Cerebellar cortex (tissue), 1 donor: ENCODE measurements at regions not wholly inside any gene's neighbourhood (a gene's known extent, or its start where the extent isn't known, plus 50 kb on each side); places are given as distances from the start of the nearest gene placed in this dataset.

Experiments used
- DNase-seq: peaks from one replicate; pipeline ENCODE4 v3.0.0-alpha.2; 2015; ENCODE audit warnings: low spot score

- no peak for DNase-seq
Observed at GRCh38 chr6:130314271-130314670, 51.5 kb upstream of the TMEM200A start.

GRCh38 chr6:130313206-130313605 is 52.6 kb upstream of the TMEM200A start:
- no peak for DNase-seq

- no peak for DNase-seq
Observed at GRCh38 chr6:130309028-130309427, 56.8 kb upstream of the TMEM200A start.

GRCh38 chr6:130307752-130308361 is 58.0 kb upstream of the TMEM200A start:
- no peak for DNase-seq

DNA sequence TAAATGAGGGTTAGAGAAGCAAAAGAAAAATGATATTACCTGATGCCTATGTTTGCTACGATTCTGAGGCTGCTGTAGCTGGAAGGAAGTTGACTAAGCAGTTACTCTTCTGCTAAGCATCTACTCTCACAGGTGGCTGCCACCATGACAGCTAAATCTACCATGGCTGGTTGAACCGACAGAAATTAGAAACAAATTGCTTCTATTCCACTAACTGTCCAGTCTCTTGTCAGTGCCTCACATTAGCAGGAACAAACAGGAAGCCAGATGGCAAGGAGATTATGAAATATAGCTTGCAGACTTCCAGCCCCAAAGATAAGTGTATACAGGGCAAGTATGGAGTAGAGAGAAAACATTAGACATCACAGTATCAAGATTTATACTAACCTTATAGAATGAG is 59.4 kb upstream of the TMEM200A start:
- no peak for DNase-seq

GRCh38 chr6:130303431-130303830 is 62.4 kb upstream of the TMEM200A start:
- DNase-seq: no peak

DNA sequence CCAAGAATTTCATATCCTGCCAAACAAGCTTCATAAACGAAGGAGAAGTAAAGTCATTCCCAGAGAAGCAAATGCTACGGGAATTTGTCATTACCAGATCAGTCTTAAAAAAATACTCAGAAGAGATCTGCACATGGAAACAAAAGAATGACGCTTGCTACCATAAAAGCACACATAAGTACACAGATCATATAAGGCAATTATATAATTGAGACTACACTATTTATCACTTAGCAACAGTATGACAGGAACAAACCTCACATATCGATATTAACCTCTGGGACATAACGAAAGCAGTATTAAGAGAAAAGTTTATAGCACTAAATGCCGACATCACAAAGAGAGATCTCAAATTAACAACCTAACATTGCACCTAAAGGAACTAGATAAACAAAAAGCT is 67.6 kb upstream of the TMEM200A start:
- no peak for DNase-seq

- DNase-seq: no peak
Observed at GRCh38 chr6:130296854-130297253, 69.0 kb upstream of the TMEM200A start.

GRCh38 chr6:130293800-130294199 is 71.0 kb upstream of the SAMD3 start:
- DNase-seq: peak; percentile 28

- no peak for DNase-seq
Observed at GRCh38 chr6:130288065-130288464, 65.3 kb upstream of the SAMD3 start.

GRCh38 chr6:130282234-130282995 is 59.7 kb upstream of the SAMD3 start:
- peak; percentile 4 for DNase-seq

DNA sequence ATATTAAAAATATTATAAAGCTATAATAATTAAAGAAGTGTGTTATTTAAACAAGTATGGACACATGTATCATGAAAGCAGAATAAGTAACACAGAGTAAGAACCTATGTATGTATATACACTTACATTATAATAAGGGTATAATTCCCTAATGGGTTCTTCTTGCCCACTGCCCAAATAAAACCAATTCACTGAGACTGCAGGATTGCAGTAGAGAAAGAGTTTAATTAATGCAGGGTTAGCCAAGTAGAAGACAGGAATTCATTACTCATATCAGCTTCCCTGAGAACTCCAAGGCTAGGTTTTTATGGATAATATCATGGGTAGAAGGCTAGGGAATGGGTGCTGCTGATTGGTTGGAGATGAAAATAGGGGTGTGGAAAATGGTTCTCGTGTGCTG is 53.8 kb upstream of the SAMD3 start:
- DNase-seq: no peak

GRCh38 chr6:130274007-130274406 is 51.3 kb upstream of the SAMD3 start:
- DNase-seq: no peak
